WERI-Rb-1 (cell line): ENCODE measurements at regions not wholly inside any gene's neighbourhood (a gene's known extent, or its start where the extent isn't known, plus 50 kb on each side); places are given as distances from the start of the nearest gene placed in this dataset.

Experiments
- DNase-seq: peaks from one replicate; pipeline ENCODE4 v3.0.0-alpha.2; 2020
- H3K27ac ChIP-seq: fragments of 250-450 bp; sonication (Bioruptor Pico); 2 replicates; pipeline ENCODE4 v1.5.1; 2020; ENCODE audit warnings: mild to moderate bottlenecking, moderate library complexity
- H3K27me3 ChIP-seq: fragments of 250-450 bp; sonication (Bioruptor Pico); 2 replicates; pipeline ENCODE4 v1.5.1; 2021; ENCODE audit warnings: mild to moderate bottlenecking, low read depth, moderate library complexity; ENCODE audit not compliant: insufficient read depth, severe bottlenecking
- H3K36me3 ChIP-seq: fragments of 250-450 bp; sonication (Bioruptor Pico); 2 replicates; pipeline ENCODE4 v1.5.1; 2020; ENCODE audit warnings: mild to moderate bottlenecking, moderate library complexity
- H3K4me3 ChIP-seq: 2 replicates; pipeline ENCODE4 v1.5.1; 2011; ENCODE audit warnings: low read depth, mild to moderate bottlenecking, control low read depth, low read length
- H3K9me3 ChIP-seq: fragments of 250-450 bp; sonication (Bioruptor Pico); 2 replicates; pipeline ENCODE4 v1.5.1; 2021; ENCODE audit warnings: mild to moderate bottlenecking, moderate library complexity; ENCODE audit not compliant: severe bottlenecking
- TF ChIP-seq, protein P1 (sequence below): IDR thresholded peaks from 2 replicates; pipeline ENCODE4 v1.5.1; 2011; ENCODE audit warnings: low read depth, mild to moderate bottlenecking, control low read depth, inconsistent platforms, low read length

DNA sequence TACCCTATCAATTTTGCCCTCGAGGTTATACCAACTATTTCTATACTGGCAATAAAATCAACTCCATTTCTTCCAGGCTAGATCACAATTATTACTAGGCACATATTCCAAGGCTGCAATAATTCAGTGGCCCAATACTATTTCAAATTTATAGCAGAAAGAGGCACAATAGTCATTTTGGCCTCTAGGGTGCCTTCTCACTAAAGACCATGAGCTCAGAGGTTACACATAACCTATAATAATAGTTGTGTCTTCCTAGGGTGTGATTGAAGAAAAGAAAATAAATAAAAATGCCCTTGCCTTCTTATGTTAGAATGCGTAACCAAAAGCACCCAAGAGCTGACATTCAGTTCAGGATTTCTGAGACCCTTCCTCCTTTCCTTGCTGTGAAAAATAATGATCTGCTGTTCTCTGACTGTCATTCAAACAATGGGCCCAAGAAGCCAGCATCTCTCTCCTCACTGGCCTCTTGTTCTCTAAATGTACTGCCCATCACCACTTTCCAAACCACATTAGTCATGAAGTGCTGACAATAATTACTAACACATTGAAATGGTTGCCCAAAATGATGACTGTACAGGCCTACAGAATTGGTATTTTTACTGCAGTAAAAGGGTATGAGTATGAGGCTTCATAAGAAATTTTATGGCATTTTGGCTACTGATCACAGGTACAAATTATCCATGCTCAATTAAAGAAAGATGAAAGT lies 244.8 kb downstream of the LRRN1 start:
- Histone ChIP-seq H3K27ac (no peak overlapping the region), H3K36me3 (no peaks in the 10 kb centered on the region), H3K27me3 (no peaks in the 10 kb centered on the region), H3K9me3 (no peaks in the 10 kb centered on the region), H3K4me3 (no peak overlapping the region)
- no peak for DNase-seq
- TF ChIP-seq, protein P1, sequence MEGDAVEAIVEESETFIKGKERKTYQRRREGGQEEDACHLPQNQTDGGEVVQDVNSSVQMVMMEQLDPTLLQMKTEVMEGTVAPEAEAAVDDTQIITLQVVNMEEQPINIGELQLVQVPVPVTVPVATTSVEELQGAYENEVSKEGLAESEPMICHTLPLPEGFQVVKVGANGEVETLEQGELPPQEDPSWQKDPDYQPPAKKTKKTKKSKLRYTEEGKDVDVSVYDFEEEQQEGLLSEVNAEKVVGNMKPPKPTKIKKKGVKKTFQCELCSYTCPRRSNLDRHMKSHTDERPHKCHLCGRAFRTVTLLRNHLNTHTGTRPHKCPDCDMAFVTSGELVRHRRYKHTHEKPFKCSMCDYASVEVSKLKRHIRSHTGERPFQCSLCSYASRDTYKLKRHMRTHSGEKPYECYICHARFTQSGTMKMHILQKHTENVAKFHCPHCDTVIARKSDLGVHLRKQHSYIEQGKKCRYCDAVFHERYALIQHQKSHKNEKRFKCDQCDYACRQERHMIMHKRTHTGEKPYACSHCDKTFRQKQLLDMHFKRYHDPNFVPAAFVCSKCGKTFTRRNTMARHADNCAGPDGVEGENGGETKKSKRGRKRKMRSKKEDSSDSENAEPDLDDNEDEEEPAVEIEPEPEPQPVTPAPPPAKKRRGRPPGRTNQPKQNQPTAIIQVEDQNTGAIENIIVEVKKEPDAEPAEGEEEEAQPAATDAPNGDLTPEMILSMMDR: no peak

DNA sequence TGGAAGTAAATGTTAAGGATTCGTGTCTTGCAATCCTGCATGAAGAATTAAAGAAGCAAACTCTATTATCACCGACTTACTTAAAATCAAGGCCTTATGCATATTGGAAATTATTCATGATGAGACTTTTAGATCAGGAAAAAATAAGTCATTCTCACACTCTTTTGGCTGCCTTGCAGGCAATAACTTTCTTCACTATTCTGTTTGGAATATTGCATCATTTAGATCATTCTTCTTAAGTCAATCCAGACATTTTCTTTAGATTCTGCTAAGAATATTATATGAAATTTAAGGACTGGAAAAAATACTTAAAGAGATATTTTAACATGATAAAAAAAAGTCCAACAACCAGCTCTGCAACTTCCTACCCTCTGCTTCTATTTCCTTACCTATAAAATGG lies 245.4 kb downstream of the LRRN1 start:
- no peak overlapping the region for H3K27ac ChIP-seq
- H3K9me3 ChIP-seq: no peaks in the 10 kb centered on the region
- TF ChIP-seq, protein P1: no peak
- H3K4me3 ChIP-seq: no peak overlapping the region
- no peaks in the 10 kb centered on the region for H3K27me3 ChIP-seq
- DNase-seq: no peak
- H3K36me3 ChIP-seq: no peaks in the 10 kb centered on the region

DNA sequence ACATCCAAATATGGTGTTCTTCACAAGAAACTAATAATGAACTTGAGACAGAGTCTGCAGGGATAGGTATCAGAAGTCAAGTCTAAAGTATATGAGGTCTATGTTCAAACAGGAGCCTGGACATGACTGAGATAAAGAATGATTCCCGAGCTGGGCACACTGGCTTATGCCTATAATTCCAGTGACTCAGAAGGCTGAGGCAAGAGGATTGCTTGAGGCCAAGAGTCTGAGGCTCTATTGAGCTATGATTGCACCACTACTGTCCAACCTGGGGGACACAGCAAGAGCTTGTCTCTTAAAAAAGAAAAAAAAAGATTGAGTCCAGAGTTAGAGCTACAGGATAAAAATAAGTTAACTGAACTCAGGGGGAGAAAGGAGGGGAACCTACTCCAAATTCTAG lies 246.5 kb downstream of the LRRN1 start:
- Histone ChIP-seq H3K4me3 (no peak overlapping the region), H3K27ac (no peak overlapping the region), H3K9me3 (no peaks in the 10 kb centered on the region), H3K27me3 (no peaks in the 10 kb centered on the region), H3K36me3 (no peaks in the 10 kb centered on the region)
- TF ChIP-seq, protein P1: no peak
- DNase-seq: no peak

GRCh38 chr3:4047366-4047765 lies 248.1 kb downstream of the LRRN1 start:
- Histone ChIP-seq H3K27ac (no peak overlapping the region), H3K4me3 (no peak overlapping the region), H3K9me3 (no peaks in the 10 kb centered on the region), H3K27me3 (no peaks in the 10 kb centered on the region), H3K36me3 (no peaks in the 10 kb centered on the region)
- no peak for DNase-seq
- TF ChIP-seq, protein P1: no peak

GRCh38 chr3:4052706-4053105 lies 250.5 kb upstream of the SETMAR start:
- Histone ChIP-seq H3K27me3 (no peaks in the 10 kb centered on the region), H3K9me3 (no peaks in the 10 kb centered on the region), H3K27ac (no peak overlapping the region), H3K36me3 (no peaks in the 10 kb centered on the region), H3K4me3 (no peak overlapping the region)
- no peak for DNase-seq
- TF ChIP-seq, protein P1: no peak

DNA sequence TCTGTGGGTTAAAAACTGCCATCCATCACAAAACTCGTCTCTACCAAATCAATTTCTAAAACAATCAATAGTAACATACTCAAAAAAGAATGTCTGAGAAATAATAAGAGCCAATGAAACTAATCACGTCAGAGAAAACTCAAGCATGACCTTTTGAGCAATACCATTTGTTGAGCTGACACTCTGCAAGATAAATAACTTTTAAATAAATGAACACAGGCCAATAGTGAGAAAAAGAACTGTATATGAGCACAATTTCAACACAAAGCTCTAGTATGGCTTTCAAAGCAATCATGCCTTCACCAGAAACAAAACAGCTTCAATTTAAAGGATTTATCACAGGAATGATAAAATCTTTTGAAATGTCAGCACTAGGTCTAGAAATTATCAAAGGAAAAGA lies 249.2 kb upstream of the SETMAR start:
- DNase-seq: no peak
- TF ChIP-seq, protein P1: no peak
- no peaks in the 10 kb centered on the region for H3K27me3 ChIP-seq
- no peaks in the 10 kb centered on the region for H3K9me3 ChIP-seq
- no peaks in the 10 kb centered on the region for H3K36me3 ChIP-seq
- no peak overlapping the region for H3K4me3 ChIP-seq
- H3K27ac ChIP-seq: no peak overlapping the region
